HG02885 (cell line): ENCODE measurements at regions not wholly inside any gene's neighbourhood (a gene's known extent, or its start where the extent isn't known, plus 50 kb on each side); places are given as distances from the start of the nearest gene placed in this dataset.

Experiments
- ATAC-seq: cut with Tn5 transposase; IDR thresholded peaks from one replicate; pipeline ENCODE4 v1.9.1; 2021; ENCODE audit warnings: mild to moderate bottlenecking; ENCODE audit not compliant: unreplicated experiment, poor library complexity

DNA sequence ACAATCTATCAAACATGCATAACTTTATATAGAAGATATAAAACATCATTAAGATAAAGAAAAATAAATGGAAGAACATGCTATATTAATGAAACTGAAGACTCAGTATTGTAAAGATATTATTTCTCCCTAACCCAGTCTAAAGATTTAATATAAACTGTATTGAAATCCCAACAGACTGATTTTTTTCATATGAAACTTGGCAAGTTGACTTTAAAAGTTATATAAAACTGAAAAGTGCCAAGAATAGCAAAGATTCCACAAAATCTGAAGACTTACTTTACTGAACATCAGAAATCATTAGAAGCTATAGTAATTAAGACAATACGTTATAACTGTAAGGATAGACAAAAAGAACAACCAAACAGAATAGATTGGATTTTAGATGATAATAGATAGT is 531.3 kb upstream of the MCTP2 start:
- ATAC-seq, result no peak

DNA sequence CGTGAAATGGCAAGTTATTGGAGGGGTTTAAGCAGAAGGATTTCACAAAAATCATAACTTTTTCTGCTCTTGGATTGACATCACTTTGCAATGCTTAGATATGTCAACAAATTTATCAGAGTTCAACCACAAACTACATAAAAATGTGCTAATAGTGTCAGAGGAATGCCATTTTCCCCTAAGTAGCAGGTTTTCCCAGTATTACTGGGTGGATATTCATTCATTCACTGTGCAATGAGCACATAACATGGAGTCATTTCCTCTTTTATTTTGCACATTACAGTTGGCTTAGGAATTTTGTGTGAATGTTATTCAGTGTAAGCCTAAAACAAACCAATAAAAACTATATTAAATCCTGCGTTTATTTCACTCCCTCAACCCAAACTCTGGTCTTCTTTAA is 537.3 kb upstream of the MCTP2 start:
- no peak for ATAC-seq

DNA sequence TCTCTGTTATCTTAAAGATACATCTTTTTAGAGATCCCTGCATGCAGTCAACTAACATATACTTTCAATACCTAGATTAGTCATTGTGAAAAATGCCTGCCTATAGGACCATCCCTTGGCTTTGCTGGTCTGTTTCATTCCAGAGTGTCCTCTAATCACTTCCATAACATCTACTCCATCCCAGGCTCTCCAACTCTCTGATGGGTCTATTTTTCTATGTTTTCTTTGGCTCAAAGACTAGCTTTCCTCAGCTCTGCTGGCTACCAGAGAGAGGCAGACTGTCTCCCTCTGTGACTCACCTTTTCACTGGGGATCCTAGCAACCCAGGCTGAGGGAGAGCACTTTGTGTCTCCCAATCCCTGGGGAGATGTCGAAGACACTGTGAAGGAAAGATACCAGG is 547.7 kb upstream of the MCTP2 start:
- no peak for ATAC-seq

DNA sequence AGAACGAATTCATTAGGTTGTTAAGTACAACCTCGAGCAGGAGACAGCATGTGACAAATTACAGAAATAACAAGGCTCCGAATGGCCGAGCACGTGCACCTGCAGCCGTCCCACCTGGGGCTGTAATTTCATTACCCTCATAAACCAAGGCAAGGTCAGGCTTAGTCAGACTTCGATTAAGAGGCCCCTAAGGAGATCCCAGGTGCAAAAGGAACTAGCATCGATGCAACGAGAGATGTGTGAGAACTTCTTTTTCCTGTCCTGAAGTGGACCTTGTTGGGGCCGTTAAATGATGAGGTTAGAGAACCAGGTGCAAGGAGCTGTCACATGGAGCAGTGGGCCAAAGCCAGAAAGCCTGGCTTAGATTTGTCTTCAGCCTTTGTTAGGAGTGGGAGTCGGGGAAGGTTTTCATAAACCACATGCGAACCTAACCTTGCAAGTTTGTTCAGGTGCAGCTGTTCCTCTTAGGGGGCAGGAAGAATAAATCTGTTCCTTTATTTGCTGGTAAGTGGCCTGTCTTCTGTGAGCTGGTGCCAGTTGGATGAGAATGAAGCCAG is 559.9 kb upstream of the MCTP2 start:
- ATAC-seq, result no peak

DNA sequence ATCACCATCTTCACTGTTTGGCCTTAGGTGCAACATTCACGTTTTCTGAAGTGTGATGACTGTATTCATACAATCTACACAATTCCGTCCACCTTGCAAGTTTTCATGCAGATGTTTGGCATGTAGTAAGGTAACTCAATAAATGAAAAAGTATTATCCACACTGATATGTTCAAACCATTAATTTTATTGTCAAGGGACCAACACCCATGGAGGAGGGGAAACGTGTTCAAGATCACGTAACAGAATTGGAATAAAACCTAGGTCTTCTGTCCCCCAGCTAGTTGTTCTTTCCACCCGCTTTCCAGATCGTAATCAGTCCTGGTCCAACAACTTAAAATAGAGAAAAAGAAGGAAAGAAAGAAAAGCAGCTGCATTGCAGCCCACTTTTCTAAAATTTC is 560.4 kb upstream of the MCTP2 start:
- ATAC-seq, result no peak

DNA sequence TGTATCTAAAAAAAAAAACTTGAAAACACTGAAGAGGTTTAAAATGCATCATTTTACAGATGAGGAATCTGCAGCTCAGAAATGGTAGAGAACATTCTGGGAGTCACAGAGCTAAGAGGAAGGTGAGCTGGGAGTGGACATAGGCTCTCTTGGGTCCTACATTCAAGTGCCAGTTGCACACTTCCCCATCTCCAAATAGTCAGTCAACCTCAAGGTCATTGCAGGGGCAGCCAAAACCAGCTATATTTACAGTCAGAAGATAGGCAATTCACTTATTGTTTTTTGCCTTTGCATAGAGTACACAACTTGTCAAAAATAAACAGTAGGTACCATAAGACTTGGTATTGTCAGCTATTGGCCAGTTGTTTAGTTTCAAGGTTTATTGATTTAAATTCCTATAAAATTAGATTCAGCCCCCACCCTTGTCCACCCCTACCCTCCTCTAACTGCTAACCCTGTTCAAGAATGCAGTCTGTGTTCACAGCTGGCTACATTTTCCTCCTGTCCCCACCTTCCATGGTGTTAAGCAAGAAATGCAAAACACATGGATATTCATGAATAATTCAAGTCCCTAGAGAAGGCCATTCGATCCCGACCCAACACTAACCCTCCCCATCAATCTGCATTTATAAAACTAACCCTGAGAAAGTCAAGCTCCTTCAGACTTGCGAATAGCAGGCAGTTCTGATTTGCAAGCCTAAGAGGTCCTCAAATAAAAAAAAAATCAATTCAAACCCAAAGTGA is 567.0 kb upstream of the MCTP2 start:
- no peak for ATAC-seq

DNA sequence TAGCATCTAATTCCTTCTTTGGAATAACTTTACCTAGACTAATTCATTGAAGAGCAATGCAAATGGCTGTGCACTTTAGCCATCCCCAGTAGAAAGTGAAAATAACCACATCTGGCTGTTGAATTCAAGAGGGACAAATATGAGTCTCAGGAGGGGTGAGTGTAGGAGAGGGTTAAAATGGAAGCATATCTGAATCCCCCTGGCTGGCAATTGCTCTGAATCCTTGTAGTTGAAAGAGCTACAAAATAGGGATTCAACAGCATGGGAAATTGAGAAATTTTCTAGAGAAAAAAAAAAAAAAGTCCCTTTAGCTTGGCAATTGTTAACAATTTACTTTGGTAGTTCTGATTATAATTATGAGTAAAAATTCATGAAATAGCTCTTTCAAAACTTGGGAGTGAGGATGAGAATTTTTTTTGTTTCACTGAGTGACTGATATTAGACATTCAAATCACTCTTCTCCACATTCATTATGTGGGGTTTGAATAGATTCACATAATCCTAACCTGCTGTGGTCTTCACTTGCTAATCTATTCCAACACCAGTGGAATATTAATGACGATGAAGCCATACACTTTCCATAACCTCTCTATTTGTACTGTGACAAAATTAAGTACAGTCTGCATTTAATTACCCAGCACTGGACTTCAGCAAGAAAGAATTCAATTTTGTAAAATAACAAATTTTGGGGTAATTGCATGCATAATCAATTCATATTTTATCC is 569.0 kb upstream of the MCTP2 start:
- no peak for ATAC-seq

DNA sequence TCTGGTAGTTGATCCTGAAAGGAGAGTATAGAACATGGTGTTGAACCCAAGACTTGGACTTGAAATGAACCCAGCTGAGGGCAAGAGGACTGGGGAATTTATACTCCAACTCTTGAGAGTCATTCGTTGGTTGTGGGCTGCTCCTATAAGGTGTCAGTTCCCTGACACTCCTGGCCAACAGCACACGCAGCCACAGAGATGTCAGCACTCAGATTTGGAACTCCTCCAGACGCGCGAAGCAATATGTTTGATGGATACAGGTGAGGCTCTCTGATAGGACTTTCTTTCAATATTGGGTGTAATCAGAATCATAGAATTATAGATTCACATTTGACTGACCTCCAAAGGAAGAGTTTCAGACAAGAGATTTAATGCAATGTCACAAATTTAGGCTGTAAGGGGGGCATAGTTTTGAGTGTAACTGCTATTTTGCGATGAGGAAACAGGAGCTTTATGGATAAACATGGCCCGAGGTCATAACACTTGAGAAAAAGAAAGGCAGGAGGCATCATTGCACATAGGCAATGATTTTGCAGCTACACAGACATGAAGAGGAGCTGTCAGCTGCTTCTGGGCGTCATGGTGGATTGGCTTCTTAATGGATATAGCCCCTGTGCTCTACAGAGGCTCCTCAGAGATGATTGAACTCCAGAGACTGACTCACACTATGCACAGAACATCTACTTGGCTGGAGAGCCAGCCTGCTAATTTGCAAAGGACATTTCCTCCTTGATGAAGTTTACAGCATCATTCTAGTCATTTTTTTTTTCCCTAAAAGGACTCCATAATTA is 569.2 kb upstream of the RGMA start:
- ATAC-seq, result no peak

DNA sequence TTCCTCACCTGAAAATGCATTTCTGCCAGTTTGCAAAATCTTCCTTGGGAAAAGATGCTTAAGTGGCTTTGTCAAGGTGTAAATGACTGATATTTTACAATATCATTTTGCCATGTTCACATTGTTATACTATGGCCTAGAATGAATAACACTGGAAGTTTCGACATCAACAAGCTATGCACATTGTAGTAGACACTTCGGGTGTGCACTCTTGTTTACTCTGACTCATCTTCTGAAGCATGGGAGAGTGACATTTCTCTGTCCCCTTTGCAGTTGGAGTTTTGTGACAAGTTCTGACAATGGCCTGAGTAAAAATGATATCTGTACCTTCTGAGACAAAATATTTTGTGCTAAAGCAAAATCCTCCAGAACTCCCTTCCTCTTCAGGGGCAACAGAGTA is 567.0 kb upstream of the RGMA start:
- no peak for ATAC-seq

DNA sequence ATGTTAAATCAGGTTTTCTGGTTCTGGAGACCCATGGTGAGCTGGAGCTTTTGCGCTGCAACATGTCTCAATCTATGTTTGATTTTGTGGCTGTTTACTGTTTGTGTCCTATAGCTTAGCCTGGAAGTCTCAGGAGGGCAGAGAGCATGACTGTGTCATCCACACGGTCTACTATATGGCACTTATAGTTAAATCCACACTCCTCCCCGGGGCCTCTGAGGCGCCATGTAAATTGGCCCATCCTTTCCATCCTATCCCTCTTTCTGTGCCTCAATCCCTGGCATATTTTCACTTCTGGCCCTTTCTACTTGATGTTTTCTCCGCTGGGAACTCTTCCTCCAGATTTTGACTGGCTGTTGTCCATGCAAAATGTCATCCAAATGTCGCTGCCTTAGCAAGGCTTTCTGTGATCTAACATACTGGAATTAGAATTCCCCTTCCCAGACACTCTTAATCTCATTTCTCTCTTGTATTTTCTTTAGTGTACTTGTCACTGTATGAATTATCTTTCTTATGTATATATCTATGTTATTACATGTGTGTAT is 560.8 kb upstream of the RGMA start:
- ATAC-seq, result no peak

DNA sequence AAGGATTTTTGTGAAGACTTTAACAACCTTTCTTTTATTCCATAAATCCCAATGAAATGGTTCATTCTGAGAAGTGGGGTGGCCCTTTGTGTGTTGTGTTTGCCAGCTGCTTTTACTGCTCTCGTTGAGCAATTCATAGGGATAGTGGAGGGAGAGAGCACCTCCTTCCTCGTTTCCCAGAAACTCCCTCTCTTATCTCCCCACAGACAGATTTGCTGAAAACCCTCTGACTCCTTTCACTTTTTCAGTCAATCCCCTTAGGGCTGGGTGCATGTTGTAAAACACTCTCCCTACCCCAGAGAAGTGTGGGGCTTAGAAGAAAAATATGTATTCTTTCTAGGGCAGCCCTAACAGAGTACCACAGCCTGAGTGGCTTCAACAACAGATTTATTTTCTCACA is 557.2 kb upstream of the RGMA start:
- no peak for ATAC-seq

DNA sequence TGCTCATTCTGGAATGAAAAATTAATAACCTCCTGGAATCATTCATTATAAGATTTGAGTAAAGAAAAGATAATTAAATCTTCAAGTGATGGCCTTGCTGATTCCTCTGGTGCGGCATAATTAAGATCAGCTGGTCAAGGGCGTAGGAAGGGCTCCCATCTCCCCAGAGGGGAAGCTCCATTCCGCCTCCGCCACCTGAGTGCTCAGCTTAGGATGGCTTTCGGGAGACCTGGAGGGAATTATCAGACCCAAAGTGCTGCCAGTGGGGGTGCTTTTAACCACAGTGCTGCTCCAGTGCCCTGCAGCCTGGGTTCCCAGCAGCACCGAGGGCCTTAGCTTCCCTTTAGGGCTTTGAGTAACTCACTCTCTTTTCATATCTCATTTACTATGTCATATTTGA is 556.6 kb upstream of the RGMA start:
- no peak for ATAC-seq

DNA sequence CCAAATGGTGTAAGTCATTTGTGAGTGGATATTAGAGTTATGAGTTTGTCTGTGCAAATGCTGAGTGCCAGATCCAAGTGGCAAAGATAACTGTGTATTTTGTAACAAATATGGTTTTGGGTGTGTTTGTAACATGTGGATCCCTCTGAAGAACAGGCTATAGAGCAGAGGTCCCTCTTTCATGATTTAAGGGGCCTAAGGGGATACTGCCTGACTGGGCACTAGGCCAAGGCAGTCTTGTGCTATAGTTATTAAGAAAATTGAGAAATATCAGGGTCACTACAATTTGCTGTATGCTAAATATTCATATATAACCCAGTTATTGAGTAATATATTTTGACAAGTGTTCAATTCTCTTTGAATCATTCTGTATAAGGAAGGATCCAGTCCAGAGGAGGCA is 555.6 kb upstream of the RGMA start:
- ATAC-seq, result no peak

DNA sequence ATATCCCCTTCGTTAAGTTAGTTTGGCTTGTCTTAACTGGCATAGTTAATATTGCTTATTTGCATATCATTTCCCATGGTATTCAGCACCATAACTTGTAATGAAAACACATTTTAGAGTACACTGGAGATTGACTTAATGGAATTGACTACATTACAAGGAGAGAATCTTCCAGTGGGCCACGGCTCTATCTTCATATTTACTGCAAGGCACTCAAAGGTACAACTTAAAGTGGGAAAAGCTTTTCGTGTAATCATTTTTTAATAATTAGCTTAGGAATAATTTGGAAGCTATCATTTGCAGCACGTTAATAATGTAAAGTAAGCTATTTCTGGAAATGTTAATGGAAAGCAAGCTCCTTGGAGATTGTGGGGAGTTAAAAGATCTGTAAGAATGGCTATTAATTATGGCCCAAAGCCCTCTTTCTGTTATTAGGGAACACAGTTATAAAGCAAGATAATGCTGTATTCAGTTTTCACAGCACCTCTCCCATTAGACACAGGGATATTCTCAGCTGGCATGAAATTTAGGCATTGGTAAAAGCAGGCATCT is 551.5 kb upstream of the RGMA start:
- ATAC-seq, result no peak

DNA sequence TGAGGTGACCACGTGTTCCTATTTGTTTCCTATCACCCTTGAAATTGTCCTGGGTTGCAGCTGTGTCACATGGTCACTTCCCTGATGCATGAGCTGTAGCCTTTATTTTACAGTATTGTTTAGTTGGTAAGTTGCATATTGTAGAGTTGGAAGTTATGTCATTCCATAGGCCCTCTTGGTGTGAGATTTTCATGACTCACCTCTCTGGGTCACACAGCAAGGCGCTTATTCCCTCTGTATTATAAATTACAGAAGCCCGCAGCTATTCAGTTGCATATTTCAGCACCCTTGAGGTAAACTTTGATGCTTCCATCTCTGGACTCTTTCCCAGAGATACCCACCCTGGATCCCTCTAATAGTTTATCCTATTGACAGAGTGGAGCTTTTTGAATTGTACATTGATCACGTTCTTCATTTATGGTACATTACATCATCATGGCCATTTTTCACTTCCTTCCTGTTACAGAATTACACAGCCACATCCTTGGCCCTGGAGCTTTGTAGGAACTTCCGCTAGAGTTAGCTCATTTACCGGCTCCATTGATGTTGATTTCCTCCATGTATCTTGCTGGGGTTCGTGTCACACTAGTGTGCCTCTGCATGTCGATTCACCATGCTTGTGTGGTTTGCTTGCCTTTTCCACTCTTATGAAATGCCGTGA is 543.1 kb upstream of the RGMA start:
- ATAC-seq, result no peak

DNA sequence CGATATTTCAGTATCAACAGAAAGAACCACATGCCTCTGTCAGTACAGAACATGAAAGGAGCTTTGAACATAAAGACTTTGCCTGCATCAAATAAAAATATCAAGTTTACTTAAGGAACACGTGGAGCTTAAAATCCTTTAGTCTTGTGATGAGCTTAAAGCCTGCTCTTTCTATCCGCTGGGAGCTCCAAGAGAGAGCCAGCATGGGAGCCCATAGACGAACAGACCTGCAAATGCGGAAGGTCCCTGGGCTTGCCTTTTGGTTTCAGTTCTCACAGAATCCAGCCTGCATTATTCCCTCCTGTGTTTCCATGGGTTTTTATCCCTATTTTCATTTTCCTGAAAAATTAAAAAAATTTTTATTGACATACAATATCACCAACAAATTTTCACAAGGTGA is 530.6 kb upstream of the RGMA start:
- no peak for ATAC-seq

DNA sequence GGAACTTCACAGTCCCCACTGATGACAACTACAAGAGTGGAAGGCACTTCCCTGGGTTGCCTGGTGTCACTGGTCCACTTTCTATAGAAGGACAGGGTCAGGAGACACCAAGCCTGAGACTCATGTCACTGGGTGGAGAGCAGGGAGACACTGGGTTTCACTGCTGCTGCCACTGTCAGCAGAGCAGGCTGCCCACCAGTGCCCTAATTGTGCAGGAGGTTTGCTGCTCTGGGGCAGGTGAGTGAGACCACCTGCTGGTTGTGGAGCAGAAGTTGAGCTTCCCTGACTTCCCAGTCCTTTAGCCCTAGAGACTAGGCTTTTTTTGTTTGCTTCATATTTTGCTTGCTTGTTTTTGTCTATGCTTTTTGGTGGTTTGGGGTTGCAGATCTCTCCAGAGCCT is 528.4 kb upstream of the RGMA start:
- no peak for ATAC-seq

DNA sequence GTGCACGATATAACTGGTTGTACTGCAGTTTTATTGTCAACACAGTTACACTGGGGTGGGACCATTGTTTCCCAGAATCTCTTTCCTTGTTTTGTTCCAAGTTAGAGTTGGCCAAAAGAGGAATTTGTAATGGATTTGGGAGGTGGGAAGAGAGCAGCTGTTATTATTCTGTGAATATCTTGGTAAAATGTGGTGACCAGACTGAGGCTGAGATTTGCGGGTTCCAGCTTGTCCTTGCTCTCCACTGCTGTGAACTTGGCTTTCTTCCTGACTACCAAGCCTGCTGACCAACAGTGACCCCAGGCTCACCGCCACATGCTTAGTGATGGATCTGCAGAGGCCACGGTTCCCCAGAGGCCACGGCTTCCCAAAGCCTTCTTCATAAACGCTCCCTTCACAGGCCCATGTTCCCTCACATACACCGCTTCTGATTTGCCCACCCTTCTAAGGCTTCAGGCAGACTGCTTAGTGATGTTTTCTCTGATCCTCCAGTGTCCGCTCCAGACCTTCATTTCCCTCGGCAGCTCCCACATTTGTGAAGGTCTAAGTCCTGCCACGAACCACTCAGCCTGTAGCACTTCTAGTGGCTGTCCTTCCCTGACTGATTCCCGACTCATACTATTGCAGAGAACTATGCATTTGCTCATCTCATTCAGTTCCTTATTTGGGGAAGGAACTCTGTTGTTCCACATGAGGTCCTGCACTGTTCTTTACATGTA is 525.5 kb upstream of the RGMA start:
- ATAC-seq, result no peak

DNA sequence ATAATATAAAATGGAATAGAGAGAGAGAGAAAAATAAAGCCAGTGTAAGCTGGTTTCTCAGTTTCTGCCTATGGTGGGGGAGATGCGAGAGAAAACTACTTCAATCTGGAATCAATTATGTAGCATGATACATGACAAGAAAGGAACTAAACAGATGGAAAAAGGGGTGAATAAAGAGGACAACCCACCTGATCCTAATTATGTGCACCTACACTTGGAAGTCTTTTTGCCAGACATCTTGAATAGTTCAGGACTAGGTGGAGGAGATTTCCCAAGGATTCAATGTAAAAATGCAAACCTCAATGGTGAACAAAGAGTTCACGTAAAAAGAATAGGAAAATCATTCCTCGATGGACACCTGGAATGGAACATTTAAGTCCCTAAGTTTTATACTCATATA is 524.4 kb upstream of the RGMA start:
- no peak for ATAC-seq
